ENCODE measurements at regions not wholly inside any gene's neighbourhood (a gene's known extent, or its start where the extent isn't known, plus 50 kb on each side); places are given as distances from the start of the nearest gene placed in this dataset.
A peak's percentile ranks its signal among the peaks of the same experiment; 100 is the strongest.
"Not testable (repeated sequence)": the region's sequence is repeated elsewhere in the genome, so short reads cannot be mapped to it uniquely, and the experiment has no call there.

DNA sequence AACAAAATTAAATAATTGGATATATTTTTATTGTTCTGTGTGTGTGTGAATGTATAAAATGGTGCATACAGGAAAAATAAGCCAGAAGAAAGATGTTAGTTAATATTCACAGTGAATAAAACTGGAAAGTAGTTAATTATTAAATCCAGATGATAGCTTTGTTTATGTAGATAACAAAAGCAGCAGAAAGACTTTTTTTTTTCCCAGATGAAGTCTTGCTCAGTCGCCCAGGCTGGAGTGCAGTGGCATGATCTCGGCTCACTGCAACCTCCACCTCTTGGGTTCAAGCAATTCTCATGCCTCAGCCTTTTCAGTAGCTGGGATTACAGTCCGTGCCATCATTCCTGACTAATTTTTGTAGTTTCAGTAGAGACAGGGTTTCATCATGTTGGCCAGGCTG is 140.1 kb downstream of the ZNF486 start:
- Mint-ChIP-seq H3K27me3 (no peaks in the 10 kb centered on the region), H3K27ac (no peak overlapping the region), H3K36me3 (no peaks in the 10 kb centered on the region), H3K4me3 (no peak overlapping the region), H3K9me3 (peaks cover 0 to 12% (median 6%) of the 10 kb centered on the region in 7 donors), H3K4me1 (no peaks in the 10 kb centered on the region)
- DNase-seq, result no peak
- ATAC-seq (ENCODE audit: low read depth in 2 of 2), result no peak

GRCh38 chr19:20296314-20296713 is 129.3 kb downstream of the ZNF486 start:
- not testable (repeated sequence) for ATAC-seq (ENCODE audit: low read depth in 2 of 2); H3K36me3 Mint-ChIP-seq; DNase-seq

DNA sequence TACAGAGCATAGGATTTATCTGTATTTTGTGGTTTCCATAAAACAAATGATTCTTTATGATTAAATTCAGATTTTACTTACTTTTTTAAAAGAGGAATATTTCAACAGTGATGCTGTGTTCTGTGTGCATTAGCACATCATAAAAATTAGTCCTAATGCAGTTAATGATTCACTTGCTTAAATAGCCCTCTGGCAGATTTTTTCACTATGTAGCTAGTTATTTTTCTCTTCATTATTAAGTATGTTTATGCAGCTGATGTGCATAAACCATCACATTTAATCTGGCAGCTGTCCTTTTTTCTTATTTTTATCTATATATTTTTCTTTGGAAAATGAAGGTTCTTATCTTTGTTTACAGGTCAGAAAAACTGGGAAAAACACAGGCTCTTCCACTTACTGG is 127.2 kb downstream of the ZNF486 start:
- H3K4me3 Mint-ChIP-seq, result no peak overlapping the region
- no peak for ATAC-seq (ENCODE audit: low read depth in 2 of 2)

More at GRCh38 chr19:20296314-20296713, 129.3 kb downstream of the ZNF486 start:
- not testable (repeated sequence) for H3K27ac Mint-ChIP-seq, H3K4me1 Mint-ChIP-seq, H3K9me3 Mint-ChIP-seq, H3K4me3 Mint-ChIP-seq, H3K27me3 Mint-ChIP-seq

GRCh38 chr19:20292520-20292919 is 125.5 kb downstream of the ZNF486 start:
- not testable (repeated sequence) for H3K4me3 Mint-ChIP-seq; H3K9me3 Mint-ChIP-seq; H3K36me3 Mint-ChIP-seq; H3K4me1 Mint-ChIP-seq; H3K27ac Mint-ChIP-seq; ATAC-seq (ENCODE audit: low read depth in 2 of 2); DNase-seq; H3K27me3 Mint-ChIP-seq

More for the DNA sequence above, 127.2 kb downstream of the ZNF486 start:
- Mint-ChIP-seq H3K36me3 (no peaks in the 10 kb centered on the region), H3K27ac (no peak overlapping the region), H3K9me3 (peaks cover 0 to 6% (median 0%) of the 10 kb centered on the region in 7 donors), H3K4me1 (no peaks in the 10 kb centered on the region), H3K27me3 (no peaks in the 10 kb centered on the region)
- no peak for DNase-seq

DNA sequence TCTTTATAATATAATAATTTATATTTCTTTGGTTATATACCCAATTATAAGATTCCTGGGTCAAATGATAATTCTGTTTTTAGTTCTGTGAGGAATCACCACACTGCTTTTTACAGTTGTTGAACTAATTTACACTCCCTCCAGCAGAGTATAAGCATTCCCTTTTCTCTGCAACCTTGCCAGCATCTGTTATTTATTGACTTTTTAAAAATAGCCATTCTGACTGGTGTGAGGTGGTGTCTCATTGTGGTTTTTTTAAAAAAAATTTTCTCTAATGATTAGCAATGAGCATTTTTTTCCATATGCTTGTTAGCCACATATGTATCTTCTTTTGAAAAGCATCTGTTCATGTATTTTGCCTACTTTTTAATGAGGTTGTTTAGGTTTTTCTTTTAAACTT is 122.2 kb downstream of the ZNF486 start:
- ATAC-seq (ENCODE audit: low read depth in 2 of 2) (no peak), DNase-seq (no peak)
- no peaks in the 10 kb centered on the region for H3K27me3 Mint-ChIP-seq
- H3K27ac Mint-ChIP-seq, result no peak overlapping the region
- H3K4me3 Mint-ChIP-seq, result no peak overlapping the region
- H3K9me3 Mint-ChIP-seq, result peaks cover 0 to 6% (median 0%) of the 10 kb centered on the region in 7 donors
- H3K4me1 Mint-ChIP-seq, result no peaks in the 10 kb centered on the region
- H3K36me3 Mint-ChIP-seq, result no peaks in the 10 kb centered on the region

DNA sequence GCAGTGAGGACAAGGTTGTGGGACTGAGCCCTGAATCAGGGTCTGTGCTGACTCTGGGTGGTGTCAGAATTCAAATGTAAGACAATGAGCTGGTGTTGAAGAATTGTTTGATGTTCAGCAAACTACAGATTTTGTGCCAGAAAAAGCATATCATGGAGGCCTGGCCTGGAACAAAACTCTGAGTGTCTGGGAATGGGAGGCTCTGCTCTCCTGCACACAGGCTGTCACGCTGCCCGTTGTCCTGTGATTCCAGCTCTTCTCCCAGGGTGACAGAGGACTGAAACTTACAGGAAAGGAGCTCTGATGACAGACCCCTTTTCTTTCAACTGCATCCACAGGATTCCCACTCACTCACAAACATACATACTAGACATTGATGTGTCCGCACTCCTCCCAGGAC is 120.1 kb downstream of the ZNF486 start:
- Mint-ChIP-seq H3K4me3 (no peak overlapping the region), H3K9me3 (peaks cover 0 to 7% (median 0%) of the 10 kb centered on the region in 7 donors), H3K27me3 (no peaks in the 10 kb centered on the region)

DNA sequence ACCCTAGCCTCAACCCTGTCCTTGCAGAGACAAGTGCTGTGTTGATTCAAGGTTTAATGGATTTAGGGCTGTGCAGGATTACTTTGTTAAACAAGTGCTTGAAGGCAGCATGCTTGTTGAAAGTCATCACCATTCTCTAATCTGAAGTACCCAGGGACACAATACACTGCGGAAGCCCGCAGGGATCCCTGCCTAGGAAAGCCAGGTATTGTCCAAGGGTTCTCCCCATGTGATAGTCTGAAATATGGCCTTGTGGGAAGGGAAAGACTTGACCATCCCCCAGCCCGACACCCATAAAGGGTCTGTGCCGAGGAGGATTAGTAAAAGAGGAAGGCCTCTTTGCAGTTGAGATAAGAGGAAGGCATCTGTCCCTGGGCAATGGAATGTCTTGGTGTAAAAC is 118.9 kb downstream of the ZNF486 start:
- not testable (repeated sequence) for DNase-seq; H3K27ac Mint-ChIP-seq; H3K27me3 Mint-ChIP-seq; H3K4me1 Mint-ChIP-seq; ATAC-seq (ENCODE audit: low read depth in 2 of 2); H3K9me3 Mint-ChIP-seq; H3K4me3 Mint-ChIP-seq; H3K36me3 Mint-ChIP-seq

More for the DNA sequence above, 120.1 kb downstream of the ZNF486 start:
- no peaks in the 10 kb centered on the region for H3K4me1 Mint-ChIP-seq
- H3K27ac Mint-ChIP-seq, result no peak overlapping the region
- ATAC-seq (ENCODE audit: low read depth in 2 of 2) (no peak), DNase-seq (no peak)
- no peaks in the 10 kb centered on the region for H3K36me3 Mint-ChIP-seq

DNA sequence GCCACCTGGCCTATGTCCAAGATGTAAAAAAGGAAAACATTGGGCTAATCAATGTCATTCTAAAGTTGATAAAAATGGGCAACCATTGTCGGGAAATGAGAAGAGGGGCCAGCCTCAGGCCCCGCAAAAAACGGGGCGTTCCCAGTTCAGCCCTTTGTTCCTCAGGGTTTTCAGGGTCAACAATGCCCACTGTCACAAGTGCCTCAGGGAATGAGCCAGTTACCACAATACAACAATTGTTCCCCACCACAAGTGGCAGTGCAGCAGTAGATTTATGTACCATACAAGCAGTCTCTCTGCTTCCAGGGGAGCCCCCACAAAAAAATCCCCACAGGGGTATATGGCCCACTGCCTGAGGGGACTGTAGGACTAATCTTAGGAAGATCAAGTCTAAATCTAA is 112.5 kb downstream of the ZNF486 start:
- Mint-ChIP-seq H3K36me3 (no peaks in the 10 kb centered on the region), H3K27me3 (no peaks in the 10 kb centered on the region), H3K4me3 (no peak overlapping the region), H3K4me1 (peaks cover 5 to 12% (median 7%) of the 10 kb centered on the region in 3 donors), H3K9me3 (peaks cover 0 to 4% (median 0%) of the 10 kb centered on the region in 7 donors), H3K27ac (no peak overlapping the region)
- no peak for DNase-seq
- no peak for ATAC-seq (ENCODE audit: low read depth in 2 of 2)

GRCh38 chr19:20278342-20278741 is 111.3 kb downstream of the ZNF486 start:
- Mint-ChIP-seq H3K4me3 (no peak overlapping the region), H3K9me3 (peaks cover 0 to 2% (median 0%) of the 10 kb centered on the region in 7 donors), H3K4me1 (peaks cover 17 to 23% (median 18%) of the 10 kb centered on the region in 3 donors), H3K27me3 (no peaks in the 10 kb centered on the region), H3K36me3 (no peaks in the 10 kb centered on the region), H3K27ac (no peak overlapping the region)
- ATAC-seq (ENCODE audit: low read depth in 2 of 2), result peak in 1 of 2 donors; percentile 38
- peak; percentile 39 for DNase-seq

DNA sequence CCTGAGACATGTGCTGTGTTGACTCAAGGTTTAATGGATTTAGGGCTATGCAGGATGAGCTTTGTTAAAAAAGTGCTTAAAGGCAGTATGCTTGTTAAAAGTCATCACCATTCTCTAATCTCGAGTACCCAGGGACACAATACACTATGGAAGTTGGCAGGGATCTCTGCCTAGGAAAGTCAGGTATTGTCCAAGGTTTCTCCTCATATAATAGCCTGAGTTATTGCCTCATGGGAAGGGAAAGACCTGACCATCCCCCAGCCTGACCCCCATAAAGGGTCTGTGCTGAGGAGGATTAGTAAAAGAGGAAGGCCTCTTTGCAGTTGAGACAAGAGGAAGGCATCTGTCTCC is 109.7 kb downstream of the ZNF486 start:
- H3K9me3 Mint-ChIP-seq, H3K27me3 Mint-ChIP-seq: not testable (repeated sequence)

DNA sequence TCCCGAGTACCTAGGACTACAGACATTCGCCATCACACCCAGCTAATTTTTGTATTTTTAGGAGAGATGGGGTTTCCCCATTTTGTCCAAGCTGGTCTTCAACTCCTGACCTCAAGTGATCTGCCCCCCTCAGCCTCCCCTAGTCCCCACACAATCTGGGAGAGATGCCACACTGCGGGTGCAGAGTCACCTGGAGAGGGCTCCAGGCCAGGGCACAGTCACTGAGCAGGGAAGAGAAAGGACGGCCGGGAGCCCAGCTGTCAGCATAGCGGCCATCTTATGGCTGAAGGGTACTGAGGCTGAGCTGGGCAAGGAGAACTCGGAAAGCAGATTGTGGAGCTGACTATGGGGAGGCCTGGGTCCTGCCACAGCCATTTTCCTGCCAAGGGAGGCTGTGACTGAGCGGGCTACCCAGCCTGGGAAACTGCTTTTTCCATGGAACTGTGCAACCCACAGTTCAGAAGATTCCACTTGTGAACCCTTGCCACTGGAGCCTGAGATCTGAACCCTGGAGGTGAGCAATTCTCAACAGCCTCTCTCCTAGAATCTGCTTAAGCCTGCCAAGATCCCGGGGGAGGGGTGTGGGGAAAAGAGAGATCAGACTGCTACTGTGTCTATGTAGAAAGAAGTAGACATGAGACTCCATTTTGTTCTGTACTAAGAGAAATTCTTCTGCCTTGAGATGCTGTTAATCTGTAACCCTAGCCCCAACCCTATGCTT is 109.2 kb downstream of the ZNF486 start:
- no peaks in the 10 kb centered on the region for H3K27me3 Mint-ChIP-seq
- no peak for ATAC-seq (ENCODE audit: low read depth in 2 of 2)
- no peaks in the 10 kb centered on the region for H3K36me3 Mint-ChIP-seq
- H3K9me3 Mint-ChIP-seq, result peaks cover 0 to 2% (median 0%) of the 10 kb centered on the region in 7 donors
- H3K4me1 Mint-ChIP-seq, result peaks cover 22 to 35% (median 29%) of the 10 kb centered on the region in 3 donors
- DNase-seq, result no peak
- H3K4me3 Mint-ChIP-seq, result no peak overlapping the region
- H3K27ac Mint-ChIP-seq, result peak overlapping the region in 2 of 6 donors; percentile 30 to 89

More for the DNA sequence above, 109.7 kb downstream of the ZNF486 start:
- DNase-seq; H3K36me3 Mint-ChIP-seq; ATAC-seq (ENCODE audit: low read depth in 2 of 2); H3K4me3 Mint-ChIP-seq: not testable (repeated sequence)
- peak overlapping the region in 2 of 6 donors; percentile 30 to 89 for H3K27ac Mint-ChIP-seq
- peaks cover 22 to 30% (median 27%) of the 10 kb centered on the region in 3 donors for H3K4me1 Mint-ChIP-seq

- H3K36me3 Mint-ChIP-seq, result no peaks in the 10 kb centered on the region
- DNase-seq (no peak), ATAC-seq (ENCODE audit: low read depth in 2 of 2) (peak; percentile 35 to 66)
- peaks cover 0 to 2% (median 0%) of the 10 kb centered on the region in 7 donors for H3K9me3 Mint-ChIP-seq
- peak overlapping the region in 5 of 8 donors; percentile 52 to 71 (median 62) for H3K4me3 Mint-ChIP-seq
- H3K27ac Mint-ChIP-seq, result peak overlapping the region in 5 of 6 donors; percentile 11 to 73 (median 61)
- H3K4me1 Mint-ChIP-seq, result peaks cover 22 to 38% (median 31%) of the 10 kb centered on the region in 3 donors
- no peaks in the 10 kb centered on the region for H3K27me3 Mint-ChIP-seq
These were observed 107.0 kb downstream of the ZNF486 start for GRCh38 chr19:20273951-20274570.

DNA sequence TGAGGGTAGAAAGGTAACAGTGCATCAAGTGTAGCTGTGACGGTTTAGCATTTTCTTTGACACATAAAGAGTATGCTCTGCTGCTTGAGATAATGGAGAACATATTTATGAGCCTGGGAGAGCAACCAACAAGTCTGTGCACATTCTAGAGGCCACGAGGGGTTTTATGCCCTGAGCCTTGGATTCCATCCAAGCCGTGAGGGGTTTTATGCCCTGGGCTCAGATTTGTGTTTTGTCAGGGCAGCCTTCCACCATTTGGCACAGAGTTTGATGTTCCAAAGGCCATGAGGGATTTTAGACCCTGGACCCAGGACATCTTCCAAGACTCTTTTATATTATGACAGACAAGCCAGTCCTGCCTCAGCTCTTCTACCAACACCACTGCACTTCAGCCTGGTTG is 106.4 kb downstream of the ZNF486 start:
- H3K27me3 Mint-ChIP-seq, result no peaks in the 10 kb centered on the region
- H3K36me3 Mint-ChIP-seq, result no peaks in the 10 kb centered on the region
- peaks cover 0 to 2% (median 0%) of the 10 kb centered on the region in 7 donors for H3K9me3 Mint-ChIP-seq
- ATAC-seq (ENCODE audit: low read depth in 2 of 2), result no peak
- H3K4me3 Mint-ChIP-seq, result peak overlapping the region in 6 of 8 donors; percentile 6 to 74 (median 53)
- H3K27ac Mint-ChIP-seq, result peak overlapping the region in 2 of 6 donors; percentile 17 to 65
- no peak for DNase-seq
- H3K4me1 Mint-ChIP-seq, result peaks cover 22 to 38% (median 28%) of the 10 kb centered on the region in 3 donors

- not testable (repeated sequence) for DNase-seq; H3K27me3 Mint-ChIP-seq; H3K36me3 Mint-ChIP-seq; H3K9me3 Mint-ChIP-seq; ATAC-seq (ENCODE audit: low read depth in 2 of 2)
- H3K27ac Mint-ChIP-seq, result peak overlapping the region in 1 of 6 donors; percentile 17
- H3K4me3 Mint-ChIP-seq, result peak overlapping the region in 3 of 8 donors; percentile 16 to 61 (median 52)
- H3K4me1 Mint-ChIP-seq, result peaks cover 22 to 38% (median 28%) of the 10 kb centered on the region in 3 donors
These were observed 105.6 kb downstream of the ZNF486 start for GRCh38 chr19:20272627-20273010.
